Fibroblast of mammary gland (primary cell): ENCODE measurements at regions not wholly inside any gene's neighbourhood (a gene's known extent, or its start where the extent isn't known, plus 50 kb on each side); places are given as distances from the start of the nearest gene placed in this dataset.
"Not testable (repeated sequence)": the region's sequence is repeated elsewhere in the genome, so short reads cannot be mapped to it uniquely, and the experiment has no call there.

Experiments used
- DNase-seq: peaks from one replicate; pipeline ENCODE4 v3.0.0-alpha.2; 2010; ENCODE audit warnings: low read depth
- H3K4me3 ChIP-seq: 2 replicates; pipeline ENCODE4 v1.5.1; 2011; ENCODE audit warnings: low read depth, mild to moderate bottlenecking, low read length, moderate library complexity; ENCODE audit not compliant: control insufficient read depth

DNA sequence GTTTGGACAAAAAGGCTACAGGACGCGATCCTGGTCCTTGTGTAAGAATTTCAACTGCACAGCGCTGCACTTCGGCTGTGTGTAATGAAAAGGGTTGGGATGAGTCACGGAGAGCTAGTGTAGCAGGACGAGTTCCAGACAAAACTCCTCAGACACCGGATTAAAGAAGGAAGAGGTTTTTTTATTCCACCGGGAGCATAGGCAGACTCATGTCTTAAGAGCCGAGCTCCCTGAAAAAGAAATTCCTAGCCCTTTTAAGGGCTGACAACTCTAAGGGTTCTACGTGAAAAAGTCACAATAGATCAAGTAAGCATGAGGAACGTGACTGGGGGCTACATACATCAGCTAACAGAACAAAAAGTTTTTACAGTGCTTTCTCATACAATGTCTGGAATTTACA is 54.8 kb upstream of the FAM90A1 start:
- DNase-seq = peak; percentile 59
- H3K4me3 ChIP-seq = not testable (repeated sequence)

DNA sequence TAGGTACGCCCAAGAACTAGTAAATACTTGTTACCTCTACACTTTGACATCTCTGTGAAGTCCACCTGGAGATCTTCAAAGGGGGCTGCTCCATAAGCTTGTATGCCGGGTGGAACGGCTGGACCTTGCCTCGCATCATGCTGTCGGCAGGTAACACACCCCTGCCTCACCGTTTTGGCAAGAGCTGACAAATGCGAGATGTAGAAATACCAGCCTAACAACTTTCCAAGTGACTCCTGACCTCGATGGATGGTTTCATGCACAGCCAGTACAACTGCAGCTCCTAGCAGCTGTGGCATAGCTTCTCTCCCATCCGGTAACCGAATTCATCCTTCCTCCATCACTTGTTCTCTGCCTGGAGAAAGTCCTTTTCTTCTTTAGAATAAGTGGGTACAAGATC is 58.3 kb upstream of the FAM90A1 start:
- not testable (repeated sequence) for H3K4me3 ChIP-seq, DNase-seq

DNA sequence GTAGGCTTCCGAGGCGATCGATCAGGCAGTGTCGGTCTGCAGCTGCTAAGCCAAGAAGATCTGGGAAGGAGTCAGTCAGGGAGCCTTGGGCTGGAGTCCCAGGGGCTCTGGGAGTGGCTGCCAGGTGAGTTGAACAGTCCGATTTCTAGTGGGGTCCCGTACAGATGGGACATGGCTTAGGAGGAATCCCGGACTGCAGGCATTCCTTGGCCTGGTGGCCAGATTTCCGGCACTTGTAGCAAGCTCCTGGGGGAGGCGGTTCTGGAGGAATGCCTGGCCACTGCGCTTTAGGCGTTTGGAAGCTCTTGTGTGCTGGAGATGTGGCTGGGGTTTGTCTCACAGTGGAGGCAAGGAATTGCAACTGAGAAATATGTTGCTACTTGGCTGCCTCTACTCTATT is 64.3 kb upstream of the FAM90A1 start:
- H3K4me3 ChIP-seq, DNase-seq: not testable (repeated sequence)

DNA sequence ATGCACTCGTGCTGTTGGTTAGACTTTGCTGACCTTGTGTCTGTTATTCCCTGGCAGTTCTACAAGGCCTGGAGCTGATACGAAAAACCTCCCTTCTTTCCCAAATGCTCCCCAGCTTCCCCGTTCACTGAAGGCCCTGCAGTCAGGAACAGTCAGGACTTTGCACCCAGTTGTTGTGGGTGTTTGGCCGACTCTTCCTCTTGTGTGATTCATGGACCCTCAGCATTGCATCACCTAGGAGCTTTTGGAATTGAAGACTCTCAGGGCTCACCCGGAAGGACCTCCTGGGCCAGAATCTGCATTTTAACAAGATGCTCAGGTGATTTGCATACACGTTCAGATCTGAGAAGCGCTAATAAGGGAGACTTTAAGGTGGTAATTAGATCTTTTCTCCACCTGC is 67.2 kb upstream of the FAM90A1 start:
- DNase-seq = peak; percentile 2
- not testable (repeated sequence) for H3K4me3 ChIP-seq

DNA sequence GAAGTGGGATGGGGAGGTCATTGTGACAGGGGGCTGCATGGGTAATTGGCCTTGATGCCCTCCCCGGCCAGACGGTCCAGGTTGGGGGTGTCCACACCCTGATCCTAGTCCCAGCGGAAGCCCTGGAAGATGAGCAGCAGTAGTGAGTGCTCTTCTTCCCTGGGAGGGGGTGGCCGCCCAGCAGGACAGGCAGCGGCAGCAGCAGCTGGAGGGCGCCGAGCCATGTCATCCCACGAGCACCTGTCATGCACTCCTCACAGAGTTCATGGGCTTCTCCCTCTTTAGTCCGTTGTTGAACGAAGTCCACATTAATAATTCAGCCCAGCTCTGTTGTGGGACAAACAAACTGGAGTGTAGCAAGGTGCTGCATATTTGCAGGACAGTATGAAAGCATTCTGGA is 81.2 kb upstream of the FAM90A1 start:
- H3K4me3 ChIP-seq = not testable (repeated sequence)

DNA sequence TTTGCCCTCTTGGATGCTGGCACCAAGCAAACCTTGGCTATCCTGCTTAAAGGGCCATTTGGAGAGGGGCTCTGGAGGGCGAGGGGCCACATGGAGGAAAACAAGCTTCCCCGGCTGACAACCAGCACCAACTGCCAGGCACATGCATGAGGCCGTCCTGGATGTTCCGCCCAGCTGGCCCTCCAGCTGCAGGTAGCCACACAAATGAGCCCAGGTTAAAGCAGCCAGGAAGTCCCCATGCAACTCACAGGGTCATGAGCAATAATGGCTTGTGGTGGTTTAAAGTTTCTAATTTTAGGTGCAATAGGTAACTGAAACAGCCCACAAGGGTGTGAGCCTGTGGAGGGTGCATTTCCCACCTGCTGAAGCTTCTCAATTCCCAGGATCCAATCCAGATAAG is 88.6 kb upstream of the FAM90A1 start:
- H3K4me3 ChIP-seq, DNase-seq: not testable (repeated sequence)

More for the DNA sequence above, 81.2 kb upstream of the FAM90A1 start:
- not testable (repeated sequence) for DNase-seq

DNA sequence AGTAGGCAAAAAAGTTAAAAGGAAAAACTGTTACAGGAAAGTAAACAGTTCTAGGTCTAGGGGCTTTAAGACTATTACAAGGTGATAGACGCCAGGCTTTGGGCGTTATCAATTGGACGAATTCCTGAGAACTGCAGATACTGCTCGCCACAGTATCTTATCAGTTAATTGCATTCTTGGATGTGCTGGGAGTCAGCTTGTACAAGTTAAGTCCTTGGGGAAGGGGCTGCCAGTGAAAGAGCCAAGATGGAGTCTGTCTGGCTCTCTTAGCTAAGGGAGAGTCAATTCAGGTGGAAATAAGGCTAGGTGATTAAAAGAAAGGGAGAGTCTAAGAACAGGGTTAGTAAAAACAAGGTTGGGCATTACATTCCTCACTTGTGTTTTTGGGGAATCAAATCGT is 90.3 kb upstream of the FAM90A1 start:
- DNase-seq, H3K4me3 ChIP-seq: not testable (repeated sequence)

DNA sequence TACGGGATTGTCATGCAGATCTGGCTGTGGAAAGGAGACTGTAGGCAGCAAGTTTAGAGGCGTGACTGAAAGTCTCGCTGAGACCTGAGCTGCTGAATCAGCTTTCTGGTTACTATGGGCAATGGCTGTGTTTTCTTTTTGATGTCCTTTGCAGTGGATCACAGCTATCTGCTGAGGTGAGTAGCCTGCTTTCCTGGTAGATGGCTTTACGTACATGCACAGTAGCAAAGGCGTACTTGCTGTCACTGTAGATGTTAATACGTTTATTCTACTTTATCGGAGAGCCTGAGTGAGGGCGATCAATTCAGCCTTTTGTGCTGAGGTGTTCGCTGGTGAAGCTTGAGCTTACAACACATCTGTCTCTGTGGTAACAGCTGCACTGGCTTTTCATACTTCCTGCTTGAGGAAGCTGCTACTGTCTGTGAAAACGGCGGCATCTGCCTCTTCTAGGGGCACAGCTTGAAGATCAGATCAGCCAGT is 92.9 kb upstream of the FAM90A1 start:
- DNase-seq, H3K4me3 ChIP-seq: not testable (repeated sequence)

DNA sequence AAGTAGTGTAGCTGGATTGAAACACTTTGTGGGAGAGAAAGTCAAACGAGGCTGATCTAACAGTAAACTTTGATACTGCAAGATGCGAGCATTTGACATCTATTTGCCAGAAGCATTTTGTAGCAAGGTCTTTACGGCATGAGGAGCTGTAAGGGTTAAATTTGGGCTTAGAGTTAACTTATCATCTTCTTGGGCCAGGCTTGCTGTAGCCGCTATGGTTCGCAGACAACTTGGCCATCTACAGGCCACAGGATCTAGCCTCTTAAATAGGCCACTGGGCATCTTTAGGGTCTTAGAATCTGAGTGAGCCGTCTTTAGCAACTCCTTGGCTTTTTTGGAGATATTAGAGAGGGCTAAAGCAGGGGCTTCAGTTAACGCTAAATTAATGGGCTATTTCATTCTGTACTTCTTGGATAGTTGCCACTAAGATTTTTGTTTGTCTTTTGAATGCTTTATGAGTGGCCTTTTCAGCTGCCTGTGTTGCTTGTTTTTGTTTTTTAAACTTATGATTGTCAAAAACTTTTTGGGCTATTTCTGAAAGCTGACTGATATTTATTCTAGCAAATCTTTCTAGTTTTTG is 93.5 kb upstream of the FAM90A1 start:
- DNase-seq, H3K4me3 ChIP-seq: not testable (repeated sequence)

DNA sequence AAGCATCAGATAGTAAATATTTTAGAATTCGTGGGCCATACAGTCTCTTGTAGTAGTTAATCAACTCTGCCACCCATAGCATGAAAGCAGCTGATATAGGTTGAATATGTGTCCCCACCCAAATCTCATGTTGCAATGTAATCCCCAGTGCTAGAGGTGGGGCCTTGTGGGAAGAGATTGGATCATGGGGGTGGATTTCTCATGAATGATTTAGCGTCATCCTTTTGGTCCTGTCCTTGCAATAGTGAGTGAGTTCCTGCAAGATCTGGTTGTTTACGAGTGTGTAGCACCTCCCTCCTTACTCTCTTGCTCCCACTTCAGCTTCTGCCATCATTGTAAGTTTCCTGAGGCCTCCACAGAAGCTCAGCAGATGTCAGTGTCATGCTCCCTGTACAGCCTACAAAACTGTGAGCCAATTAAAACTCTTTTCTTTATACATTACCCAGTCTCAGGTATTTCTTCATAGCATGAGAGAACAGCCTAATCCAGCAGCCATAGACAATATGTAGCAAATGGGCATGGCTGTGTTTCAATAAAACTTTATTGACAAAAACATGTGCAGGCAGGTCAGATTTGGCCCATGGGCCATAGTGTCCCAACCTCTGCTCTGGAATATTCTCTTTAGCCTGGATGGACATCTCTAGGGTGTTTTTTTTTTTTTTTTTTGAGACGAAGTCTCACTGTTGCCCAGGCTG is 97.9 kb upstream of the FAM90A1 start:
- not testable (repeated sequence) for DNase-seq, H3K4me3 ChIP-seq

DNA sequence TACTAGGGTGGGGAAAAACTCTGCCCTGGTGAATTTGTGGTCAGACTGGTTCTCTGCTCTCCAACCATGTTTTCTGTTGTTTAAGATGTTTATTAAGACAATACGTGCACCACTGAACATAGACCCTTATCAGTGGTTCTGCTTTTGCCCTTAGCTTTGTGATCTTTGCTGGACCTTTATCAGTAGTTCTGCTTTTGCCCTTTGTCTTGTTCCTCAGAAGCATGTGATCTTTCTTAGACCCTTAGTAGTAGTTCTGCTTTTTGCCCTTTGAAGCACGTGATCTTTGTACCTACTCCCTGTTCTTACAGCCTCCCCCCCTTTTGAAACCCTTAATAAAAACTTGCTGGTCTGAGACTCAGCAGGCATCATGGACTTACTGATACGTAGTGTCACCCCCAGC is 101.4 kb upstream of the FAM90A1 start:
- not testable (repeated sequence) for DNase-seq, H3K4me3 ChIP-seq

DNA sequence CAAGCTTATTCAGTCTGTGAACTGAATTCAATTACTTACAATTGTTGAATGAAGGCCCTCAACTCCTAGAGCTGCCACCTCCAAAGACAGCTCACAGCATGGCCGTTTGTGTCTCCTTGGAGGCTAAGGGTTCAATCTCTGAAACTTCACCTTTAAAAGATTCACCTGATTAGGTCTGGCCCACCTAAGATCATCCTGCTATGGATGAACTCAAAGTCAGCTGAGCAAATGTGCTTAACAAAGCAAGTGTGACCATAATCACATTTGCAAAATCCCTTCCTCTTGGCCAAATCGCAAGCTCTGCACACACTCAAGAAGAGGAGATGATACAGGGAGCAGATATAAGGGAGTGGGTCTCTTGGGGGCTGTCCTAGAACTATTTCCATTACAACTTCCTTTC is 105.0 kb upstream of the FAM90A1 start:
- not testable (repeated sequence) for DNase-seq, H3K4me3 ChIP-seq

DNA sequence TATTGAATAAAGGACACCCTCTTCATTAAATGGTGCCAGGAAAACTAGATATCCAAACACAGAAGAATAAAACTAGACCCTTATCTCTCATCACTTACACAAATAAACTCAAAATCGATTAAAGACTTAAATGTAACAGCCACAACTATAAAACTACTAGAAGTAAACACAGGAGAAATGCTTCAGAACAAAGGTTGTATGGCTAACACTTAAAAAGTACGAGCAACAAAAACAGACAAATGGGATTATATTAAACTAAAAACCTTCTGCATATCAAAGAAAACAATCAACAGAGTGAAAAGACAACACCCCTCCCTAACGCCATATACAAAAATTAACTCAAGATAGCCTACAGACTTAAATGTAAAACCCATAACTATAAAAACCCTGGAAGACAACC is 104.7 kb upstream of the CLEC6A start:
- not testable (repeated sequence) for DNase-seq, H3K4me3 ChIP-seq

DNA sequence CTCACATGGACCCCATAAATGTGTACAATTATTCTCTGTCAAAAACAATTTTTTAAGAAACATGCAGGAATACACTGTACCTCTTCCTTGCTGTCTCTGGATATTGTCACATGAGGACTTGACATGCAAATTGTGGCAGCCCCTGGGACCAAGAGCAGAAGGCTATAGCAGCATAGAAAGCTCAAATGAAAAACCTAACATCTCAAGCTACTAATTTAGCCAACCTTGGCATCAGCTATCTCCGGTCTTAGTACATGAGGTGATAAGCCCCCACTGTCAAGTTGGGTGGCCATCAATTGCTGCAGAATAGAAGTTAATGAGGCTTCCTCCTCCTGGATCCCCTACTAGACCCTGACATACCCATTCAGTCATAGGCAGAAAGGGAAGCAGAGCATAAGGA is 101.0 kb upstream of the CLEC6A start:
- not testable (repeated sequence) for H3K4me3 ChIP-seq, DNase-seq

DNA sequence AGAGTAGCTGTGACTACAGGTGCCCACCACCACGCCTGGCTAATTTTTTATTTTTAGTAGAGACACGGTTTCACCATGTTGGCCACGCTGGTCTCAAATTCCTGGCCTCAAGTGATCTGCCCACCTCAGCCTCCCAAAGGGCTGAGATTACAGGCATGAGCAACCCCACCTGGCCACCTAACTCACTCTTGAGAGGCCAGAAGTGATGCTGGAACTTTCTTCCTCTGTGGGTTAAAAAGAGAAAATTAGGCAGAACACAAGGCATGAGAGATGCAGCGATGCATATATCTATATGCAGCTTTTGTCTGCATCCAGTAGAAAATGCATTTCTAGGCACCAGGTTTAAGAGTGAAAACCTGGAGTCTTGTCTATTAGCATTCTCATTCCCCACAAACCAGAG is 100.2 kb upstream of the CLEC6A start:
- not testable (repeated sequence) for DNase-seq, H3K4me3 ChIP-seq
